ENCODE measurements at regions not wholly inside any gene's neighbourhood (a gene's known extent, or its start where the extent isn't known, plus 50 kb on each side); places are given as distances from the start of the nearest gene placed in this dataset.

GRCh38 chr2:118584062-118584749 is 263.2 kb downstream of the EN1 start:
- Histone ChIP-seq H3K9me3 (ENCODE audit: low read depth) (no peaks in the 10 kb centered on the region), H3K27me3 (no peaks in the 10 kb centered on the region), H3K27ac (no peak overlapping the region), H3K4me1 (ENCODE audit: low read depth) (peaks cover 24% of the 10 kb centered on the region), H3K36me3 (no peaks in the 10 kb centered on the region), H3K4me3 (no peak overlapping the region)
- TF ChIP-seq CTCF (IDR thresholded peaks at IDR 0.05; ENCODE audit: low read depth, low read length) = no peak
- peak in 1 of 2 donors; percentile 12 for DNase-seq (ENCODE audit: low read depth in 1 of 2, low spot score in 1 of 2)

GRCh38 chr2:118582058-118582457 is 265.4 kb downstream of the EN1 start:
- no peaks in the 10 kb centered on the region for H3K9me3 ChIP-seq (ENCODE audit: low read depth)
- no peak for TF ChIP-seq CTCF (IDR thresholded peaks at IDR 0.05; ENCODE audit: low read depth, low read length)
- peaks cover 24% of the 10 kb centered on the region for H3K4me1 ChIP-seq (ENCODE audit: low read depth)
- no peaks in the 10 kb centered on the region for H3K27me3 ChIP-seq
- H3K27ac ChIP-seq = no peak overlapping the region
- DNase-seq (ENCODE audit: low read depth in 1 of 2, low spot score in 1 of 2) = no peak
- H3K4me3 ChIP-seq = no peak overlapping the region
- no peaks in the 10 kb centered on the region for H3K36me3 ChIP-seq

- DNase-seq (ENCODE audit: low read depth in 1 of 2, low spot score in 1 of 2) = peak in 1 of 2 donors; percentile 21
- Histone ChIP-seq H3K9me3 (ENCODE audit: low read depth) (no peaks in the 10 kb centered on the region), H3K4me1 (ENCODE audit: low read depth) (peaks cover 37% of the 10 kb centered on the region), H3K27me3 (no peaks in the 10 kb centered on the region), H3K27ac (no peak overlapping the region), H3K4me3 (no peak overlapping the region), H3K36me3 (no peaks in the 10 kb centered on the region)
- no peak for TF ChIP-seq CTCF (IDR thresholded peaks at IDR 0.05; ENCODE audit: low read depth, low read length)
These were observed 266.8 kb downstream of the EN1 start for GRCh38 chr2:118580651-118581050.

GRCh38 chr2:118580107-118580506 is 267.3 kb downstream of the EN1 start:
- no peak for TF ChIP-seq CTCF (IDR thresholded peaks at IDR 0.05; ENCODE audit: low read depth, low read length)
- Histone ChIP-seq H3K4me3 (no peak overlapping the region), H3K27ac (no peak overlapping the region), H3K4me1 (ENCODE audit: low read depth) (peaks cover 35% of the 10 kb centered on the region), H3K36me3 (no peaks in the 10 kb centered on the region), H3K27me3 (no peaks in the 10 kb centered on the region), H3K9me3 (ENCODE audit: low read depth) (no peaks in the 10 kb centered on the region)
- no peak for DNase-seq (ENCODE audit: low read depth in 1 of 2, low spot score in 1 of 2)

- no peaks in the 10 kb centered on the region for H3K36me3 ChIP-seq
- no peak overlapping the region for H3K27ac ChIP-seq
- H3K4me1 ChIP-seq (ENCODE audit: low read depth) = peaks cover 24% of the 10 kb centered on the region
- no peak for TF ChIP-seq CTCF (IDR thresholded peaks at IDR 0.05; ENCODE audit: low read depth, low read length)
- DNase-seq (ENCODE audit: low read depth in 1 of 2, low spot score in 1 of 2) = peak in 1 of 2 donors; percentile 22
- no peak overlapping the region for H3K4me3 ChIP-seq
- no peaks in the 10 kb centered on the region for H3K27me3 ChIP-seq
- no peaks in the 10 kb centered on the region for H3K9me3 ChIP-seq (ENCODE audit: low read depth)
These were observed 270.2 kb downstream of the EN1 start for GRCh38 chr2:118577202-118577601.
